Hepatocyte (in vitro differentiated cells): ENCODE measurements at regions not wholly inside any gene's neighbourhood (a gene's known extent, or its start where the extent isn't known, plus 50 kb on each side); places are given as distances from the start of the nearest gene placed in this dataset.
A peak's percentile ranks its signal among the peaks of the same experiment; 100 is the strongest.
"Not testable (repeated sequence)": the region's sequence is repeated elsewhere in the genome, so short reads cannot be mapped to it uniquely, and the experiment has no call there.

ENCODE experiments used
- DNase-seq: peaks from one replicate; pipeline ENCODE4 v3.0.0-alpha.2; 2016; ENCODE audit warnings: low spot score
- H2AFZ ChIP-seq: fragments of 200-600 bp; sonication (generic); 2 replicates; pipeline ENCODE4 v1.6.0; 2016; ENCODE audit warnings: antibody characterized with exemption, mild to moderate bottlenecking
- H3K27ac ChIP-seq: fragments of 200-600 bp; sonication (generic); 2 replicates; pipeline ENCODE4 v1.5.1; 2016; ENCODE audit warnings: mild to moderate bottlenecking
- H3K27me3 ChIP-seq: fragments of 200-600 bp; sonication (generic); 2 replicates; pipeline ENCODE4 v1.6.1; 2016
- H3K36me3 ChIP-seq: fragments of 200-600 bp; sonication (generic); replicated peaks from 2 replicates; pipeline ENCODE4 v1.5.1; 2016; ENCODE audit warnings: low read depth; ENCODE audit not compliant: insufficient read depth
- H3K4me1 ChIP-seq: fragments of 200-600 bp; sonication (generic); 2 replicates; pipeline ENCODE4 v1.5.1; 2016; ENCODE audit warnings: mild to moderate bottlenecking, moderate library complexity; ENCODE audit not compliant: insufficient read depth
- H3K4me2 ChIP-seq: fragments of 200-600 bp; sonication (generic); 2 replicates; pipeline ENCODE4 v1.6.0; 2016
- H3K4me3 ChIP-seq: fragments of 200-600 bp; sonication (generic); 2 replicates; pipeline ENCODE4 v1.5.1; 2016; ENCODE audit warnings: mild to moderate bottlenecking
- H3K79me2 ChIP-seq: fragments of 200-600 bp; sonication (generic); 2 replicates; pipeline ENCODE4 v1.6.0; 2017; ENCODE audit warnings: mild to moderate bottlenecking
- H3K9me2 ChIP-seq: fragments of 200-600 bp; sonication (generic); replicated peaks from 2 replicates; pipeline ENCODE4 v1.6.0; 2017; ENCODE audit warnings: mild to moderate bottlenecking; ENCODE audit not compliant: insufficient read depth
- H3K9me3 ChIP-seq: fragments of 200-600 bp; sonication (generic); 2 replicates; pipeline ENCODE4 v1.5.1; 2016; ENCODE audit warnings: low read depth, mild to moderate bottlenecking
- H4K20me1 ChIP-seq: fragments of 200-600 bp; sonication (generic); 2 replicates; pipeline ENCODE4 v1.6.0; 2016; ENCODE audit warnings: mild to moderate bottlenecking; ENCODE audit not compliant: insufficient read depth, poor library complexity, severe bottlenecking
- CTCF ChIP-seq: fragments of 200-600 bp; sonication (generic); IDR thresholded peaks from 2 replicates; pipeline ENCODE4 v1.5.1; 2016; ENCODE audit warnings: antibody characterized with exemption, mild to moderate bottlenecking; ENCODE audit not compliant: poor library complexity
- EZH2 ChIP-seq: fragments of 200-600 bp; sonication (generic); IDR thresholded peaks from 2 replicates; pipeline ENCODE4 v1.6.1; 2016; ENCODE audit warnings: antibody characterized with exemption, mild to moderate bottlenecking, borderline replicate concordance
- EZH2phosphoT487 ChIP-seq: fragments of 200-600 bp; sonication (generic); IDR thresholded peaks from one replicate; pipeline ENCODE4 v1.6.1; 2018; ENCODE audit warnings: antibody characterized with exemption, mild to moderate bottlenecking, low read depth, moderate library complexity; ENCODE audit not compliant: unreplicated experiment, severe bottlenecking
- WGBS: methylation state at CpG from one replicate; pipeline ENCODE4 v1.1.6; 2016; ENCODE audit warnings: low lambda C conversion rate; ENCODE audit errors: missing lambda C conversion rate; 5-methylcytosine and 5-hydroxymethylcytosine counted together

- peak overlapping the region; percentile 29 for H2AFZ ChIP-seq
- H3K4me2 ChIP-seq = peak overlapping the region; percentile 61
- no peak overlapping the region for H3K4me3 ChIP-seq
- WGBS = 36% methylated on average over 11 of the region's 11 CpGs
- H4K20me1 ChIP-seq = no peaks in the 10 kb centered on the region
- H3K9me2 ChIP-seq = no peaks in the 10 kb centered on the region
- peak overlapping the region; percentile 90 for H3K27ac ChIP-seq
- no peaks in the 10 kb centered on the region for H3K9me3 ChIP-seq
- no peaks in the 10 kb centered on the region for H3K79me2 ChIP-seq
- H3K36me3 ChIP-seq = no peaks in the 10 kb centered on the region
- peak; percentile 73 for DNase-seq
- TF ChIP-seq CTCF = no peak
- TF ChIP-seq EZH2phosphoT487 = no peak
- TF ChIP-seq EZH2 = no peak
- H3K4me1 ChIP-seq = peaks cover 27% of the 10 kb centered on the region
- H3K27me3 ChIP-seq = no peaks in the 10 kb centered on the region
Measured at GRCh38 chr14:56005191-56006053, 112.8 kb upstream of the PELI2 start.

GRCh38 chr14:56007491-56007890, 110.7 kb upstream of the PELI2 start:
- H3K4me1 ChIP-seq = peaks cover 26% of the 10 kb centered on the region
- H3K4me3 ChIP-seq, H3K27ac ChIP-seq, H3K79me2 ChIP-seq, H2AFZ ChIP-seq, H3K36me3 ChIP-seq, H3K9me3 ChIP-seq, H3K9me2 ChIP-seq, DNase-seq, H3K4me2 ChIP-seq, H3K27me3 ChIP-seq, H4K20me1 ChIP-seq: not testable (repeated sequence)
- WGBS = 73% methylated on average over 5 of the region's 5 CpGs

DNA sequence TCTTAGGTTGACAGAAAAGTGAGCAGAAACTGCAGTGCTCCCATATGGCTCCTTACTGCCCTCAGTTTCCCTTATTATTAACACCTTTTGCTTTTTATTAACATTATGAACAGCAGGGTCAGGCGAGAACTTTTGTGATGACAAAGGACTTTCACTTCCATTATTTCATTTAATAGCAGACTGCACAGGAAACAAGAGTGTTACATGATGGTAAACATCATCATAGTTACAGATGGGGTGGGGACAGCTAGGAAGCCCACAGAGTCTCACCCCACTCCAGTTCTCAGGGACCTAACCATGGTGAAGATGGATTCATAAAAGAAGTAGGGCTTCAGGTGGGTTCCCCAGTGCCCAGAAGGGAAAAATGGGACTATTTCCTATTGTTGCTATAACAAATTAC, 110.1 kb upstream of the PELI2 start:
- H4K20me1 ChIP-seq = no peaks in the 10 kb centered on the region

DNA sequence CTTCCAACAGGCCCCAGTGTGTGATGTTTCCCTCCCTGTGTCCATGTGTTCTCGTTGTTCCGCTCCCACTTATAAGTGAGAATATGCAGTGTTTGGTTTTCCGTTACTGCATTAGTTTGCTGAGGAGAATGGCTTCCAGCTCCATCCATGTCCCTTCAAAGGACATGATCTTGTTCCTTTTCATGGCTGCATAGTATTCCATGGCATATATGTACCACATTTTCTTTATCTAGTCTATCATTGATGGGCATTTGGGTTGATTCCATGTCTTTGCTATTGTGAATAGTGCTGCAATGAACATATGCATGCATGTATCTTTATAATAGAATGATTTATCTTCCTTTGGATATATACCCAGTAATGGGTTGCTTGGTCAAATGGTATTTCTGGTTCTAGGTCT, 109.5 kb upstream of the PELI2 start:
- WGBS = 93% methylated on average over 3 of the region's 3 CpGs
- H3K27ac ChIP-seq, H3K27me3 ChIP-seq, H3K36me3 ChIP-seq, H3K4me2 ChIP-seq, H3K4me3 ChIP-seq, H3K79me2 ChIP-seq, H4K20me1 ChIP-seq, H3K9me3 ChIP-seq, H2AFZ ChIP-seq, H3K9me2 ChIP-seq, DNase-seq: not testable (repeated sequence)
- H3K4me1 ChIP-seq = peaks cover 18% of the 10 kb centered on the region

More for the DNA sequence above, 110.1 kb upstream of the PELI2 start:
- no peaks in the 10 kb centered on the region for H3K9me2 ChIP-seq
- no peaks in the 10 kb centered on the region for H3K27me3 ChIP-seq
- DNase-seq = no peak
- H2AFZ ChIP-seq = no peak overlapping the region
- H3K9me3 ChIP-seq = no peaks in the 10 kb centered on the region
- H3K4me1 ChIP-seq = peaks cover 20% of the 10 kb centered on the region
- H3K4me3 ChIP-seq = no peak overlapping the region
- no peak overlapping the region for H3K4me2 ChIP-seq
- no peak overlapping the region for H3K27ac ChIP-seq
- no peaks in the 10 kb centered on the region for H3K36me3 ChIP-seq
- 94% methylated on average over 1 of the region's 1 CpG for WGBS
- TF ChIP-seq EZH2 = no peak
- TF ChIP-seq EZH2phosphoT487 = no peak
- TF ChIP-seq CTCF = no peak
- no peaks in the 10 kb centered on the region for H3K79me2 ChIP-seq
